HG03095 (cell line): ENCODE measurements at regions not wholly inside any gene's neighbourhood (a gene's known extent, or its start where the extent isn't known, plus 50 kb on each side); places are given as distances from the start of the nearest gene placed in this dataset.

Experiments
- ATAC-seq: cut with Tn5 transposase; IDR thresholded peaks from one replicate; pipeline ENCODE4 v1.9.1; 2021; ENCODE audit warnings: moderate library complexity; ENCODE audit not compliant: unreplicated experiment

DNA sequence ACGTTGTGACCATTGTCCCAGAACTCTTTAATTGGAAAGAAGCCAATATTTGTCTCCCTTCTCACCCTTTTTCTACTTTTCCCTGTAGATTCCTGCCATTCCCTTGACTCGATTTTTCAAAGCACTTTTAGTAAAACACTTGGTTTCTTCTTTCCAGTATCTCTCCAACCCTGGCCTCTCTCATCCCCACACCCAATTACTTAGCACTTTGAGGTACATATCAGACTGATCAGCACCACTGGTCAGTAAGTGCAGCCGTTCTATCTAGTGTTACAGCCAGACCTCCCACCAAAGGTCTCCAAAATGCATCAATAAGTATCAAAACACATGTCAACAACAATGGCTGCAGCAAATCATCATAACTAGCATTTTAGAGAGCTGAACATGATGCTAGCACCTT is 141.9 kb downstream of the BTG1 start:
- no peak for ATAC-seq

DNA sequence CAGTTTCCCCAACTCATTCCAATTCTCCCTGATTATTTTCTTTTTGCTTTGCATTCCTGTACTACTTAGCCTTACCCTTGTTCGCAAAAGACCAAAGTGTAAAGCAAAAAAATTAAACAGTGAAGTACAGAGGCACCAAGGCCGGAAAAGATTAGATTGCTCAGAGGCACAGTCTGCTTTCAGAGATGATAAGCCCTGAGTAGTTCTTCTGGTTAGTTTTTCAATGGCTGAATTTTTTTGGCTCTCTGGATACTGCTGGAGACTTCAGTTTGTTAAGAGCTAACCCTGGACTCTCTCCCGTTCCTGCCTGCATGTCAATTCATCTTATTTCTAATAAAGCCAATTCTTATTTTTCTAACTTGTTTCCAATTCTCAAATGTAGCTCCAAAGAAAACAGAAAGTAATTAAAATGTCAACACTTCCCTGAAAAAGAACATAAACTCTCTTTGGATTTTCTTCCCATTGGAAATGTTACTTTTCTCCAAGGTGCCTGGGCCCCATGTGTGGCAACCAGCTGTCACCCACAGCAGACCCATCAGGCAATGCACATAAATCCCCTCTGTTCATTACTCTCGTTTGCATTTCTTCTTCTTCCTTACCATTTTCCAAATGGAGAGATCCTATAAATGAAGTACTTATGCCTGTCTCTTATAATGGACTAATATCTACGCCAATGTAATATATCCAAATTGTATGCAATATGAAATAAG is 142.8 kb downstream of the BTG1 start:
- ATAC-seq, result no peak

DNA sequence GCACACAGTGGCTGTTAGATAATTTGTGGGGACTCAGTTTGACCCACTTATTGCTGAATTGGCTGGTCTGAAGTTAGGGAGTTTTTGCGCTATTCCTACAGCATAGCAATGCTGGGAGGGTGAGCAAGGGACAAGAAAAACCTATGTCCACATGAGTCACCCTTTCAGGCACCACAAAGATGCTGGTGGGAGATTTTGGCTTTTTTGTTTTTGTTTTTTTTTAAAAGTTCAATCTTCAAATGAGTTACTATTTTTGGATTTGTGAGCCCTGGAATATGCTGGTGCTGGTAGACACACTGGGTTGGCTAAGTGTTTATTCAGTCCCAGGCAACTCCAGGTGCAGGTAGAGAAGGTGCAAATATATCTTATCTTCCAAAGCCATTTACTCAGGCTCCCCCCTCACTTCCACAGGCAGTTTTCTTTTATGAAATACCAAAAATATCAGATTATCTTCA is 143.4 kb downstream of the BTG1 start:
- no peak for ATAC-seq

- no peak for ATAC-seq
Observed at GRCh38 chr12:92000597-92000996, 145.0 kb downstream of the BTG1 start.

DNA sequence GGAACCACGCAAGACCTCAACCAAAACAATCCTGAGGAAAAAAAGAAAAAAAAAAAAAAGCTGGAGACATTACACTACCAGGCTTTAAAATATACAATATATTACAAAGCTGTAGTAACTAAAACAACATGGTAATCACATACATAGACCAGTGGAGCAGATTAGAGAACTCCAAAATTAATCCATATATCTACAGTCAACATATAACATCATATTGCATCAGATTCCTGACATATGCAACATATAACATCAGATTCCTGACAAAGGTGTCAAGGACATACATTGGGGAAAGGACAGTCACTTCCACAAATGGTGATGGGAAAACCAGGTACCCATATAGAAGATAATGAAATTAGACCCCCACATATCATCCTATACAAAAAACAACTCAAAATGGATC is 145.8 kb downstream of the BTG1 start:
- no peak for ATAC-seq

GRCh38 chr12:91998316-91998715 is 147.3 kb downstream of the BTG1 start:
- ATAC-seq, result no peak

DNA sequence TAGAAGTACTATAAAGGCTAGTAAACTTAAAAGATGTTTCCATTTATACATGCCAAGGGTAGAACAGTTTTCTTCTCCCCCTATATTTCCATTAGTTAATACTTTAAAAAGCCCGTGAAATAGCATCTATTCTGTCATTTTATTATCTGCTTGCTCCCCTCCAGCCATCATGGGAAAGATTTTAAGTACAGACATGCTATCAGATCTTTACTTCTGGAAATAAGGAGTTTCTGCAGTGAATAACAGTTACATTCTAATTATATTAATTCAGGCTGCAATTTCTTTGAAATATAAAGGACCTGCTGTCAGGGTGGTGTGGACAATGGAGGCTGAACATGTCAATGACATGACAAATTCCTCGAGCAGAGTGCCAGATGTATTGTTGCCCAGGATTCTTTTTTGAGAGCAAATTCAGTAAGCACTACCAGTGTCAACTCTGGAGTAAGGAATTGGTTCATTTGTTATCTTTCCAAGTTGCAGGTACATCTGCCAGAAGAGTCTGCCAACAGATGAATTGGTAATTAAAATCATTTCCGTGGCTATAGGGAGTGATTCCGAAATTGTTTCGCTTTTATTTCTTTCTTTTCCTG is 151.3 kb downstream of the BTG1 start:
- no peak for ATAC-seq

- no peak for ATAC-seq
Observed at GRCh38 chr12:91993287-91994017, 152.2 kb downstream of the BTG1 start.

DNA sequence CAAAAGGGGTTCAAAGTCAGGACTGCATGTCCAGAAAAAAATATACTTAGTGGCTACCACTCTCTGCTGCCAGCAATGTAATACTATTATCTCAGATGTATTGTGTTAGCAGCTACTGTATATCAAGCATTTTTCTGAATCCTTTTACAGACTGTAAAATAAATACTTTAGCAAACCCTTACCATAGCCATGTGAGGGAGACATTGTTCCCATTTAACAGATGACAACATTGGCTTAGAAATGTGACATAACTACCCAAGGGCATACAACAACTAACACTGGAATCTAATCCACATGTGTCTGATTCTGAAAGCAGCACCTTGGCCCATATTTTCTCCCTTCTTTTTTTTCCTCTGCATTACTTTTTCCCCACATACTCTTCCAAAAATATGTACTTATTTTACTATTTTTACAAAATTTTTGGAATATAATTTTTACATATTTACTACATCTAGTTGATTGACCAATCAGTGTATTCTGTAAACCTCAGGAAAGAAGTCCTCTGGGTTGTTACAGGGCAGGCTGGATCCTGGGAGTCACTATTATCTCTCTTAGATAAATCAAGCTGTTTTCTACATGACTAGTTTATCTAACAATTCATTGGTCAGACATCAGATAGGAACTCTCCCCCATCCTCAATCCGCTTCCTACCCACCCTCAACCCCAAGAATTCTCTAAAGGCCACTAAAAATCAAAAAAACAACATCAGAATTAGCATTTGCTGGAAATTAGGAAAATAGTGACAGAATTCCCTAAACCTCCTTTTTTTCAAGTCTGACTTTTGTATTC is 154.1 kb downstream of the BTG1 start:
- ATAC-seq, result peak; percentile 69

GRCh38 chr12:91990525-91990924 is 155.1 kb downstream of the BTG1 start:
- ATAC-seq, result no peak

DNA sequence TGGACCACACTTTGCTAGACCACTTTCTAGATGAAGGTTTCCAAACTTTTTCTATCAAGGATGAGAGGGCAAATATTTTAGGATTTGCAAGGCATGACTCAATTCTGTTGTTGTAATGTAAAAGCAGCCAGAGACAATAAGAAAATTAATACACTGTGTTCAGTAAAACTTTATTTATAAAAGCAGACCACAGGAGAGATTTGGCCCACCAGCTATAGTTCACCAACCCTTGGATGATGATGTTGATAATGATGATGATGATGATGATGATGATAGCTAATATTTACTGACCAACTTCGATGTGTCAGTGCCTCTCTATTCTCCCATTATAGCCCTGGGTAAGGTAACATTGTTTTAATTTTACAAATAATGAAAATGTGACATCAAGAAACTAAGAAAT is 156.5 kb downstream of the BTG1 start:
- ATAC-seq, result no peak

DNA sequence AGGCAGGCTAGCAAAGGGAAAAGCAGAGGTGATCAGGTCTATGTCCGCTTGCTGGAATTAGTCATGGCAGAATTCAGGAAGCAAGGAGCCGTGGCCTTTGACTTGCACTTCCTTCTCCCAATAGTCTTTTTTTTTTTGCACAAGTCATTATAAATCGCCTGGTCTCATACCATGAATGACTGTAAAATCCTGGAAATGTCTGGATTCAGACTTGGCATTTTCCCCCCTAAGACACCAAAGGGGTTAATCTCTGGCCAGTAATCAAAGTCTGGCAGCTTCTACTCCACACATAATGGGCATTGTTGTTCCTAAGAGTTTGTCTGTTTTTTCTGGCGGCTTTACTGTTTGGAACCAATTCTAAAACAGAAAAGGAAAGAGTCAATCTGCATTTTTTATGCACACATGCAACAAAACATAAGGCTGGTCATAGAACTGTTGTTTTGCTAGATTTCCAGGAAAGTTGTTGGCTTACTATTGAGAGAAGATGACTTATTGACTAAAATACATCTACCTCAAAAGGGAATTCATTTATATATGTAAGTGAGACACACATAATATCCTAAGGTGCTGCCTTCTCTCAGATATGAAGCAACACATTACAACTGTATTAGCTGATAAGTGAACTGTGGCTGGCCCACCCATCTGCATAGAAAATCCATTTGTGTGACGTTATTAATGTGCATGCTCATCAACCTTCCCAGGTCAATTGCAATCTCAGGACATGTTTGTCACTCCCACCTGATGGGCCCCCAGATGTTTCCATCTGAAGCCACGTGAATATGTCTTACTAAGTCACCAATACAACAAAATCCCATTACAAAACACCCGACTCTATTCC is 157.3 kb downstream of the BTG1 start:
- no peak for ATAC-seq

- ATAC-seq, result no peak
Observed at GRCh38 chr12:91986084-91986483, 159.6 kb downstream of the BTG1 start.

GRCh38 chr12:91985002-91985787 is 160.5 kb downstream of the BTG1 start:
- no peak for ATAC-seq

DNA sequence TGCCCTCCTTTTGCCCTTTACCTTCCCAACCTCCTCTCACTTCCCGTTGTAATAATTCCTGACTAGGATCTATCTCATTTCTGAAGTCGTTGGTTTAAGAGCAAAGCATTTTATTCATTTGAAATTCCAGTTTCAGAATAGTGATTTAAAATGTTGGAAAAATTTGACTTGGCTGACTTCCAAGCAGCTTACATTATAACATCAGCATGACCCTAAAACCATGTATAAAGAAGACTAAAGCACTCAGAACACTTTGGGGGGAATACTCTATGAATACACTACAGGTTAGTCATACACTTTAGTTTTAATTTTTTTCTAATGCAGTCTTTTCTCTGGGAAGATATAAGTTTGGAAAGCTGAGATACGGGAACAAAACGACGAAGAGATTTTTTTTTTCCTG is 161.1 kb downstream of the BTG1 start:
- no peak for ATAC-seq

- ATAC-seq, result no peak
Observed at GRCh38 chr12:91983935-91984334, 161.7 kb downstream of the BTG1 start.

DNA sequence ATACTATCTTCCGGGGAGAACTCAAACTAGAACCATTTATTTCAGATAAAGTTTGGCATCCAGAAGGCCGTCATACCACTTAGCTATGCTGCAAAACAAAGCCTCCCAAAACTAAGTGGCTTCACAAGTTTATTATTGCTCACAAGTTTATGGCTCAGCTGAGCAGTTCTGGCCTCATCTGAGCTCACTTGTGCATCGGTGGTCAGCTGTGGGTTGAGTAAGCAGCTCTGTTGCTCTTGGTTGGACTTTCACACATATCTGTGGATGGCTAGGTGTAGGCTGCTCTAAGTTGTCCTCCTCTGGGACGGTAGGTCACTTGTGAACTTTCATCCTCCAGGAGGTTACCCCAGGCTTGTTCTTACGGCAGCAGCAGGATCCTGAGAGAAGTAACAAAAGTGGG is 162.7 kb downstream of the BTG1 start:
- no peak for ATAC-seq

- no peak for ATAC-seq
Observed at GRCh38 chr12:91980389-91980821, 165.2 kb downstream of the BTG1 start.

DNA sequence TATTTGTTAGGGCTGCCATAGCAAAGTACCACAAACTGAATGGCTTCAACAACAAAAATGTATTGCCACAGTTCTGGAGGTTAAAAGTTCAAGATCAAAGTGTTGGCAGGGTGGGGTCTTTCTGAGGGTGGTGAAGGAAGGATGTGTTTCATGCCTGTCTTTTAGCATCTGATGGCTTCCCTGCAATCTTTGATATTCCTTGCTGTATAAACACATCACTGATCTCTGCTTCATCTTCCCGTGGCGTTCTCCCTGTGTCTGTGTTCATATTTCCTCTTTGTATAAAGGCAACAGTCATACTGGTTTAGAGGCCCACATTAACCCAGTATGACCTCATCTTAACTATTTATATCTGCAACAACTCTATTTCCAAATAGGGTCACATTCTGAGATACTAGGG is 167.5 kb downstream of the BTG1 start:
- no peak for ATAC-seq

GRCh38 chr12:91975891-91976290 is 169.8 kb downstream of the BTG1 start:
- ATAC-seq, result no peak
